Left lung (tissue), 4 donors: ENCODE measurements at regions not wholly inside any gene's neighbourhood (a gene's known extent, or its start where the extent isn't known, plus 50 kb on each side); places are given as distances from the start of the nearest gene placed in this dataset.
A peak's percentile ranks its signal among the peaks of the same experiment; 100 is the strongest.
"Not testable (repeated sequence)": the region's sequence is repeated elsewhere in the genome, so short reads cannot be mapped to it uniquely, and the experiment has no call there.

ENCODE experiments used
- ATAC-seq: fragments of 200-7000 bp; cut with Tn5 transposase; one replicate; pipeline ENCODE4 v1.9.1; 2020; ENCODE audit warnings: moderate library complexity
- DNase-seq, 4 donors: peaks; one replicate each; pipeline ENCODE4 v3.0.0-alpha.2; 2013 to 2020
- H3K27ac ChIP-seq, 2 donors: fragments of 200-600 bp; sonication (generic) in 1 of 2; one replicate each; pipeline versions ENCODE4 v1.5.0 to v1.8.0; 2020 to 2021
- H3K27me3 ChIP-seq, 2 donors: fragments of 200-600 bp; sonication (generic) in 1 of 2; one replicate each; pipeline versions ENCODE4 v1.5.0 to v1.8.0; 2020 to 2021
- H3K36me3 ChIP-seq, 2 donors: fragments of 200-600 bp; sonication (generic) in 1 of 2; one replicate each; pipeline versions ENCODE4 v1.5.0 to v1.8.0; 2020 to 2021
- H3K4me1 ChIP-seq, 2 donors: fragments of 200-600 bp; one replicate each; pipeline ENCODE4 v1.8.0; 2021
- H3K4me3 ChIP-seq, 2 donors: fragments of 200-600 bp; sonication (generic) in 1 of 2; one replicate each; pipeline versions ENCODE4 v1.5.0 to v1.8.0; 2020 to 2021; ENCODE audit warnings: mild to moderate bottlenecking in 1 of 2
- H3K9me3 ChIP-seq, 2 donors: fragments of 200-600 bp; sonication (generic) in 1 of 2; one replicate each; pipeline versions ENCODE4 v1.5.0 to v1.8.0; 2020 to 2021
- CTCF ChIP-seq, 2 donors: fragments of 200-600 bp; sonication (generic) in 1 of 2; IDR thresholded peaks; one replicate each; pipeline versions ENCODE4 v1.5.0 to v1.8.0; 2021; ENCODE audit warnings: antibody characterized with exemption in 2 of 2
- intact Hi-C, 2 donors: fragments of 100-400 bp; cut with DNase I; formaldehyde crosslinking; loops; one replicate each; pipeline versions ENCODE4 v1.11.2 to v1.14.2; 2022
- donor health status: DM: no; HTN: yes; CAD: no.
- donor health status: DM: no; HTN: no; CAD: no.

GRCh38 chr3:8319935-8320634 lies 181.5 kb upstream of the LMCD1 start:
- intact Hi-C loops = loop anchor here in 1 of 2 donors (5.0 kb wide), 1 partner anchor 97 kb away; no protein-coding TSS in a partner anchor
- Histone ChIP-seq H3K4me3 (no peak overlapping the region), H3K27ac (no peak overlapping the region), H3K27me3 (no peaks in the 10 kb centered on the region), H3K36me3 (no peaks in the 10 kb centered on the region), H3K4me1 (no peaks in the 10 kb centered on the region), H3K9me3 (no peaks in the 10 kb centered on the region)
- TF ChIP-seq CTCF (IDR thresholded peaks at IDR 0.05) = no peak
- ATAC-seq = no peak
- DNase-seq = no peak

- no peak for DNase-seq
- no peak for TF ChIP-seq CTCF (IDR thresholded peaks at IDR 0.05)
- Histone ChIP-seq H3K9me3 (no peaks in the 10 kb centered on the region), H3K4me3 (no peak overlapping the region), H3K4me1 (no peaks in the 10 kb centered on the region), H3K36me3 (no peaks in the 10 kb centered on the region), H3K27me3 (no peaks in the 10 kb centered on the region), H3K27ac (no peak overlapping the region)
- intact Hi-C loops = loop anchor here in 1 of 2 donors (5.0 kb wide), 1 partner anchor 96 kb away; no protein-coding TSS in a partner anchor
- ATAC-seq = peak; percentile 34
Observed at GRCh38 chr3:8320711-8321458, 180.7 kb upstream of the LMCD1 start.

GRCh38 chr3:8324747-8325146 lies 176.9 kb upstream of the LMCD1 start:
- Histone ChIP-seq H3K27me3 (no peaks in the 10 kb centered on the region), H3K36me3 (no peaks in the 10 kb centered on the region), H3K4me1 (no peaks in the 10 kb centered on the region), H3K9me3 (no peaks in the 10 kb centered on the region), H3K4me3 (no peak overlapping the region), H3K27ac (no peak overlapping the region)
- peak; percentile 81 for ATAC-seq
- peak in 1 of 4 donors; percentile 35 for DNase-seq
- TF ChIP-seq CTCF (IDR thresholded peaks at IDR 0.05) = peak; percentile 25 to 30
- intact Hi-C loops = loop anchor here in 1 of 2 donors (5.0 kb wide), 1 partner anchor 93 kb away; no protein-coding TSS in a partner anchor

- intact Hi-C loops = no loop called here
- ATAC-seq (no peak), DNase-seq (no peak)
- no peaks in the 10 kb centered on the region for H3K4me1 ChIP-seq
- no peak overlapping the region for H3K4me3 ChIP-seq
- H3K9me3 ChIP-seq = no peaks in the 10 kb centered on the region
- no peak for TF ChIP-seq CTCF (IDR thresholded peaks at IDR 0.05)
- no peaks in the 10 kb centered on the region for H3K36me3 ChIP-seq
- H3K27me3 ChIP-seq = no peaks in the 10 kb centered on the region
- H3K27ac ChIP-seq = no peak overlapping the region
Observed at GRCh38 chr3:8325306-8325705, 176.3 kb upstream of the LMCD1 start.

GRCh38 chr3:8325833-8326232 lies 175.8 kb upstream of the LMCD1 start:
- H3K4me3 ChIP-seq, intact Hi-C loops, H3K27me3 ChIP-seq, H3K9me3 ChIP-seq, H3K4me1 ChIP-seq, H3K27ac ChIP-seq, ATAC-seq, H3K36me3 ChIP-seq: not testable (repeated sequence)
- DNase-seq = peak in 1 of 4 donors; percentile 68
